Thyroid gland (tissue), 4 donors: ENCODE measurements at regions not wholly inside any gene's neighbourhood (a gene's known extent, or its start where the extent isn't known, plus 50 kb on each side); places are given as distances from the start of the nearest gene placed in this dataset.

ENCODE experiments used
- POLR2A ChIP-seq, 2 donors: fragments of 450-650 bp; IDR thresholded peaks; one replicate each; pipeline ENCODE4 v1.6.1; 2017; ENCODE audit warnings: antibody characterized with exemption in 2 of 2, mild to moderate bottlenecking in 2 of 2, moderate library complexity in 1 of 2
- TF ChIP-seq, protein P1 (sequence below), 6 experiments: fragments of 200-600 bp in 3 of 6; fragments of 450-650 bp in 3 of 6; sonication (generic) in 3 of 6; IDR thresholded peaks; one replicate each; pipeline ENCODE4 v1.5.1; 2016 to 2019; ENCODE audit warnings: antibody characterized with exemption in 6 of 6, mild to moderate bottlenecking in 2 of 6, inconsistent platforms in 1 of 6, moderate library complexity in 1 of 6

GRCh38 chr11:33948494-33948893 is 56.6 kb upstream of the LMO2 start:
- TF ChIP-seq, protein P1, sequence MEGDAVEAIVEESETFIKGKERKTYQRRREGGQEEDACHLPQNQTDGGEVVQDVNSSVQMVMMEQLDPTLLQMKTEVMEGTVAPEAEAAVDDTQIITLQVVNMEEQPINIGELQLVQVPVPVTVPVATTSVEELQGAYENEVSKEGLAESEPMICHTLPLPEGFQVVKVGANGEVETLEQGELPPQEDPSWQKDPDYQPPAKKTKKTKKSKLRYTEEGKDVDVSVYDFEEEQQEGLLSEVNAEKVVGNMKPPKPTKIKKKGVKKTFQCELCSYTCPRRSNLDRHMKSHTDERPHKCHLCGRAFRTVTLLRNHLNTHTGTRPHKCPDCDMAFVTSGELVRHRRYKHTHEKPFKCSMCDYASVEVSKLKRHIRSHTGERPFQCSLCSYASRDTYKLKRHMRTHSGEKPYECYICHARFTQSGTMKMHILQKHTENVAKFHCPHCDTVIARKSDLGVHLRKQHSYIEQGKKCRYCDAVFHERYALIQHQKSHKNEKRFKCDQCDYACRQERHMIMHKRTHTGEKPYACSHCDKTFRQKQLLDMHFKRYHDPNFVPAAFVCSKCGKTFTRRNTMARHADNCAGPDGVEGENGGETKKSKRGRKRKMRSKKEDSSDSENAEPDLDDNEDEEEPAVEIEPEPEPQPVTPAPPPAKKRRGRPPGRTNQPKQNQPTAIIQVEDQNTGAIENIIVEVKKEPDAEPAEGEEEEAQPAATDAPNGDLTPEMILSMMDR (IDR thresholded peaks at IDR 0.05): no peak
- TF ChIP-seq POLR2A (IDR thresholded peaks at IDR 0.05): no peak
